ENCODE measurements at regions not wholly inside any gene's neighbourhood (a gene's known extent, or its start where the extent isn't known, plus 50 kb on each side); places are given as distances from the start of the nearest gene placed in this dataset.

GRCh38 chr5:38607396-38607795 lies 51.0 kb upstream of the LIFR start:
- DNase-seq (ENCODE audit: low read depth, low spot score) = peak; percentile 94
- in situ Hi-C loops (cut with HindIII; ENCODE audit: low sequenced_read_pairs) = no loop called here
- TF ChIP-seq CTCF (IDR thresholded peaks at IDR 0.05; ENCODE audit: low read depth, low read length) = no peak
- no peak overlapping the region for H3K4me3 ChIP-seq (ENCODE audit: low read depth, low read length)

- TF ChIP-seq CTCF (IDR thresholded peaks at IDR 0.05; ENCODE audit: low read depth, low read length) = no peak
- in situ Hi-C loops (cut with HindIII; ENCODE audit: low sequenced_read_pairs) = no loop called here
- no peak overlapping the region for H3K4me3 ChIP-seq (ENCODE audit: low read depth, low read length)
- DNase-seq (ENCODE audit: low read depth, low spot score) = peak; percentile 80
Measured at GRCh38 chr5:38607930-38608564, 51.6 kb upstream of the LIFR start.

GRCh38 chr5:38608874-38609273 lies 52.4 kb upstream of the LIFR start:
- TF ChIP-seq CTCF (IDR thresholded peaks at IDR 0.05; ENCODE audit: low read depth, low read length) = no peak
- DNase-seq (ENCODE audit: low read depth, low spot score) = no peak
- H3K4me3 ChIP-seq (ENCODE audit: low read depth, low read length) = no peak overlapping the region
- in situ Hi-C loops (cut with HindIII; ENCODE audit: low sequenced_read_pairs) = no loop called here

- TF ChIP-seq CTCF (IDR thresholded peaks at IDR 0.05; ENCODE audit: low read depth, low read length) = no peak
- in situ Hi-C loops (cut with HindIII; ENCODE audit: low sequenced_read_pairs) = no loop called here
- no peak for DNase-seq (ENCODE audit: low read depth, low spot score)
- no peak overlapping the region for H3K4me3 ChIP-seq (ENCODE audit: low read depth, low read length)
Measured at GRCh38 chr5:38612851-38613250, 56.4 kb upstream of the LIFR start.

GRCh38 chr5:38613490-38613889 lies 57.0 kb upstream of the LIFR start:
- in situ Hi-C loops (cut with HindIII; ENCODE audit: low sequenced_read_pairs) = no loop called here
- TF ChIP-seq CTCF (IDR thresholded peaks at IDR 0.05; ENCODE audit: low read depth, low read length) = no peak
- DNase-seq (ENCODE audit: low read depth, low spot score) = no peak
- H3K4me3 ChIP-seq (ENCODE audit: low read depth, low read length) = no peak overlapping the region

- no peak for TF ChIP-seq CTCF (IDR thresholded peaks at IDR 0.05; ENCODE audit: low read depth, low read length)
- in situ Hi-C loops (cut with HindIII; ENCODE audit: low sequenced_read_pairs) = no loop called here
- no peak overlapping the region for H3K4me3 ChIP-seq (ENCODE audit: low read depth, low read length)
- no peak for DNase-seq (ENCODE audit: low read depth, low spot score)
Measured at GRCh38 chr5:38613992-38614836, 57.8 kb upstream of the LIFR start.
